ENCODE measurements at regions not wholly inside any gene's neighbourhood (a gene's known extent, or its start where the extent isn't known, plus 50 kb on each side); places are given as distances from the start of the nearest gene placed in this dataset.
A peak's percentile ranks its signal among the peaks of the same experiment; 100 is the strongest.
"Not testable (repeated sequence)": the region's sequence is repeated elsewhere in the genome, so short reads cannot be mapped to it uniquely, and the experiment has no call there.

GRCh38 chr5:13045897-13046551 lies 898.5 kb downstream of the DNAH5 start:
- no peak for DNase-seq (ENCODE audit: low spot score)

- DNase-seq (ENCODE audit: low spot score) = no peak
Measured at GRCh38 chr5:13034061-13034460, 910.4 kb downstream of the DNAH5 start.

GRCh38 chr5:13029211-13029610 lies 915.3 kb downstream of the DNAH5 start:
- no peak for DNase-seq (ENCODE audit: low spot score)

GRCh38 chr5:13027874-13028273 lies 916.6 kb downstream of the DNAH5 start:
- DNase-seq (ENCODE audit: low spot score) = no peak

- DNase-seq (ENCODE audit: low spot score) = no peak
Measured at GRCh38 chr5:13019729-13020128, 924.8 kb downstream of the DNAH5 start.

GRCh38 chr5:13003457-13003856 lies 941.0 kb downstream of the DNAH5 start:
- no peak for DNase-seq (ENCODE audit: low spot score)

GRCh38 chr5:12999667-13000066 lies 944.8 kb downstream of the DNAH5 start:
- DNase-seq (ENCODE audit: low spot score) = no peak

GRCh38 chr5:12985142-12985541 lies 959.3 kb downstream of the DNAH5 start:
- DNase-seq (ENCODE audit: low spot score) = no peak

- DNase-seq (ENCODE audit: low spot score) = no peak
Measured at GRCh38 chr5:12974856-12975255, 969.6 kb downstream of the DNAH5 start.

- no peak for DNase-seq (ENCODE audit: low spot score)
Measured at GRCh38 chr5:12965804-12966203, 978.7 kb downstream of the DNAH5 start.

GRCh38 chr5:12959713-12960112 lies 984.8 kb downstream of the DNAH5 start:
- no peak for DNase-seq (ENCODE audit: low spot score)

- no peak for DNase-seq (ENCODE audit: low spot score)
Measured at GRCh38 chr5:12952409-12952808, 992.1 kb downstream of the DNAH5 start.

- DNase-seq (ENCODE audit: low spot score) = no peak
Measured at GRCh38 chr5:12951846-12952245, 992.6 kb downstream of the DNAH5 start.

GRCh38 chr5:12947379-12947778 lies 997.1 kb downstream of the DNAH5 start:
- no peak for DNase-seq (ENCODE audit: low spot score)

- DNase-seq (ENCODE audit: low spot score) = not testable (repeated sequence)
Measured at GRCh38 chr5:12945477-12945876, 999.0 kb downstream of the DNAH5 start.

GRCh38 chr5:12936221-12936620 lies 1008.3 kb downstream of the DNAH5 start:
- DNase-seq (ENCODE audit: low spot score) = no peak

- peak; percentile 58 for DNase-seq (ENCODE audit: low spot score)
Measured at GRCh38 chr5:12934722-12935121, 1009.8 kb downstream of the DNAH5 start.

- peak; percentile 29 for DNase-seq (ENCODE audit: low spot score)
Measured at GRCh38 chr5:12920527-12920926, 1016.3 kb upstream of the CTNND2 start.

- no peak for DNase-seq (ENCODE audit: low spot score)
Measured at GRCh38 chr5:12911156-12911555, 1006.9 kb upstream of the CTNND2 start.

- DNase-seq (ENCODE audit: low spot score) = no peak
Measured at GRCh38 chr5:12910641-12911040, 1006.4 kb upstream of the CTNND2 start.

- no peak for DNase-seq (ENCODE audit: low spot score)
Measured at GRCh38 chr5:12902611-12903010, 998.4 kb upstream of the CTNND2 start.

- peak; percentile 9 for DNase-seq (ENCODE audit: low spot score)
Measured at GRCh38 chr5:12901696-12902095, 997.5 kb upstream of the CTNND2 start.

- DNase-seq (ENCODE audit: low spot score) = no peak
Measured at GRCh38 chr5:12896086-12896485, 991.8 kb upstream of the CTNND2 start.

- DNase-seq (ENCODE audit: low spot score) = no peak
Measured at GRCh38 chr5:12885018-12885417, 980.8 kb upstream of the CTNND2 start.

- no peak for DNase-seq (ENCODE audit: low spot score)
Measured at GRCh38 chr5:12883395-12883794, 979.1 kb upstream of the CTNND2 start.
